Stimulated activated CD4-positive, alpha-beta T cell treated with anti-CD3 and anti-CD28 coated beads, TNF-alpha, amount 100 ng/mL, for 1 hour (primary cell): ENCODE measurements at regions not wholly inside any gene's neighbourhood (a gene's known extent, or its start where the extent isn't known, plus 50 kb on each side); places are given as distances from the start of the nearest gene placed in this dataset.

Source experiments
- DNase-seq, 3 donors: peaks; one replicate each; pipeline ENCODE4 v3.0.0-alpha.2; 2020; ENCODE audit warnings: low read depth in 3 of 3, low spot score in 1 of 3

GRCh38 chr16:17817943-17818342, 347.2 kb upstream of the XYLT1 start:
- DNase-seq, result no peak

- DNase-seq, result no peak
Observed at GRCh38 chr16:17817260-17817659, 346.5 kb upstream of the XYLT1 start.

- DNase-seq, result no peak
Observed at GRCh38 chr16:17812771-17813170, 342.0 kb upstream of the XYLT1 start.

- DNase-seq, result no peak
Observed at GRCh38 chr16:17804857-17805256, 334.1 kb upstream of the XYLT1 start.

- no peak for DNase-seq
Observed at GRCh38 chr16:17803625-17804410, 333.1 kb upstream of the XYLT1 start.

GRCh38 chr16:17802571-17802970, 331.8 kb upstream of the XYLT1 start:
- DNase-seq, result no peak

GRCh38 chr16:17801068-17801467, 330.3 kb upstream of the XYLT1 start:
- DNase-seq, result no peak

- DNase-seq, result no peak
Observed at GRCh38 chr16:17798716-17799115, 328.0 kb upstream of the XYLT1 start.

- DNase-seq, result no peak
Observed at GRCh38 chr16:17793354-17793753, 322.6 kb upstream of the XYLT1 start.

GRCh38 chr16:17784073-17784472, 313.3 kb upstream of the XYLT1 start:
- no peak for DNase-seq

- DNase-seq, result no peak
Observed at GRCh38 chr16:17780181-17780580, 309.4 kb upstream of the XYLT1 start.

GRCh38 chr16:17777408-17777863, 306.7 kb upstream of the XYLT1 start:
- no peak for DNase-seq

GRCh38 chr16:17776888-17777287, 306.1 kb upstream of the XYLT1 start:
- DNase-seq, result no peak

GRCh38 chr16:17776465-17776864, 305.7 kb upstream of the XYLT1 start:
- DNase-seq, result no peak

- no peak for DNase-seq
Observed at GRCh38 chr16:17775061-17775460, 304.3 kb upstream of the XYLT1 start.

- DNase-seq, result no peak
Observed at GRCh38 chr16:17773698-17774101, 302.9 kb upstream of the XYLT1 start.

GRCh38 chr16:17770104-17770503, 299.3 kb upstream of the XYLT1 start:
- DNase-seq, result no peak

- DNase-seq, result no peak
Observed at GRCh38 chr16:17769065-17769464, 298.3 kb upstream of the XYLT1 start.

GRCh38 chr16:17768257-17768656, 297.5 kb upstream of the XYLT1 start:
- no peak for DNase-seq

- DNase-seq, result no peak
Observed at GRCh38 chr16:17766012-17766411, 295.3 kb upstream of the XYLT1 start.

- DNase-seq, result no peak
Observed at GRCh38 chr16:17759451-17760390, 289.0 kb upstream of the XYLT1 start.

GRCh38 chr16:17757808-17758207, 287.0 kb upstream of the XYLT1 start:
- no peak for DNase-seq
